Spinal cord (tissue), 9 donors: ENCODE measurements at regions not wholly inside any gene's neighbourhood (a gene's known extent, or its start where the extent isn't known, plus 50 kb on each side); places are given as distances from the start of the nearest gene placed in this dataset.

ENCODE experiments used
- DNase-seq, 6 donors: peaks; one replicate each; pipeline versions ENCODE4 v3.0.0 to v3.0.0-alpha.2; 2013 to 2015; ENCODE audit warnings: low spot score in 6 of 6, low read depth in 4 of 6
- H3K27ac ChIP-seq: one replicate; pipeline ENCODE4 v1.5.1; 2013; ENCODE audit warnings: low read depth, low read length, control low read depth
- H3K27me3 ChIP-seq: one replicate; pipeline ENCODE4 v1.6.1; 2013; ENCODE audit warnings: low read length; ENCODE audit not compliant: control insufficient read depth, insufficient read depth
- H3K36me3 ChIP-seq: one replicate; pipeline ENCODE4 v1.6.1; 2013; ENCODE audit warnings: low read length; ENCODE audit not compliant: control insufficient read depth, insufficient read depth
- H3K4me1 ChIP-seq: one replicate; pipeline ENCODE4 v1.6.1; 2013; ENCODE audit warnings: low read length; ENCODE audit not compliant: control insufficient read depth, insufficient read depth
- H3K4me3 ChIP-seq: one replicate; pipeline ENCODE4 v1.5.1; 2013; ENCODE audit warnings: low read depth, low read length, control low read depth
- H3K9me3 ChIP-seq: one replicate; pipeline ENCODE4 v1.6.1; 2013; ENCODE audit warnings: low read length; ENCODE audit not compliant: control insufficient read depth, insufficient read depth
- WGBS: methylation state at CpG from one replicate; pipeline ENCODE4 v1.1.5; 2013; ENCODE audit warnings: missing lambda C conversion rate; ENCODE audit not compliant: insufficient coverage; 5-methylcytosine and 5-hydroxymethylcytosine counted together
- donor health status: healthy.

GRCh38 chr6:3646616-3647362 lies 104.7 kb downstream of the PXDC1 start:
- Histone ChIP-seq H3K27ac (no peak overlapping the region), H3K27me3 (no peaks in the 10 kb centered on the region), H3K4me3 (no peak overlapping the region), H3K9me3 (no peaks in the 10 kb centered on the region), H3K36me3 (no peaks in the 10 kb centered on the region), H3K4me1 (no peaks in the 10 kb centered on the region)
- DNase-seq, result no peak
- 94% methylated on average over 22 of the region's 27 CpGs for WGBS

DNA sequence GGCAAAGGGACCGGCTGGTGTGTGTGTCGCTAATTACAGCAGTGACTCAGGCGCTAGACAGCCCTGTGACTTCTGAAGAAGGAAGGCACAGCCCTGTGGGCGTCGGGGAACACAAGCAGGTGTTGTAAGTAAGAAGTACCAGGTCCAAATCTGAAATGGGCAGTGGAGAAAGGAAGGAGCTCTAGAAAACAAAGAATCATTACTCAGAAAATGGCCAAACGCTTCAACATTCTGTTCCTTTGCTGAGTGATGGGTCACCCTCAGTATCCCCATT lies 106.8 kb downstream of the PXDC1 start:
- H3K27me3 ChIP-seq, result no peaks in the 10 kb centered on the region
- DNase-seq, result peak in 1 of 6 donors; percentile 45
- H3K4me1 ChIP-seq, result no peaks in the 10 kb centered on the region
- H3K9me3 ChIP-seq, result no peaks in the 10 kb centered on the region
- WGBS, result 25% methylated on average over 5 of the region's 6 CpGs
- H3K27ac ChIP-seq, result no peak overlapping the region
- H3K4me3 ChIP-seq, result no peak overlapping the region
- H3K36me3 ChIP-seq, result no peaks in the 10 kb centered on the region

DNA sequence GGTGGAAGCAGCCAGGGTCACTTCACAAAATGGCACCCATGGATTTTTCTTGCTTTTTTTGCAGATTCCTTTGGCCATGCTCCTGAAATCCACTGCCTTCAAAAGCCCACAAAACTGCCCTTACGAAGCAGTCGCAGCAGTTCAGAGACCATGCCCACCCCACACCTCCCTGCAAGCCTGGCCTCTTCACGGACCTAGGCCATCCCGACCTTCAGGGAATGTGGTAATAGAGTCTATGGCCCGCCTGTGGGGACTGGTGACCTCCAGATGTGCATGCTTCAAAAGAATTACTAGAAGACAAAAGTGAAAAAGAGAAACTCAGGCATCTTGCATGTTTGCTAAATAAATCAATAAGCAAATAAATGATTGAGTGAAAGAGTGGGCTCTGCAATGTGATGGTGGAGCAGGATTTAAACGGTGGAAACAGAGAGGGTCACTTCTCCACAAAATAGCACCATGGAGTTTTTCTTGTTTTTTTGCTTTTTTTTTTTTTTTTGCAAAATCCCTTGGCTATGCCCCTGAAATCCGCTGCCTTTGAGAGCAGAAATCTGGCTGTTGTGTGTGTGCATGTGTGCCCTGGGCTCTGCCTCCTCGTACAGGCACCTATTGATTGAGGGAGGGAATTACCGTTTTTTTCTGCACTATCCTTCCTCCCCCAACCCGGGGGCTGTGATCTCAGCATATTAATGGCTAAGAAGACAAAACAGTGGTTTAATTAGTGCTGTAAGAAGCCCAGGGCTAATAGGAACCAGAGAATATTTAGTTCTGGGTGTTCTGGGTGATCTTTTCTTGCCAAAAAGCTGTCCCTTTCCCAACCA lies 107.4 kb downstream of the PXDC1 start:
- WGBS, result no CpG with 5 or more reads among the region's 10 CpGs
- Histone ChIP-seq H3K4me1 (no peaks in the 10 kb centered on the region), H3K27me3 (no peaks in the 10 kb centered on the region), H3K36me3 (no peaks in the 10 kb centered on the region), H3K4me3 (no peak overlapping the region), H3K27ac (no peak overlapping the region), H3K9me3 (no peaks in the 10 kb centered on the region)
- DNase-seq, result peak in 1 of 6 donors; percentile 82

DNA sequence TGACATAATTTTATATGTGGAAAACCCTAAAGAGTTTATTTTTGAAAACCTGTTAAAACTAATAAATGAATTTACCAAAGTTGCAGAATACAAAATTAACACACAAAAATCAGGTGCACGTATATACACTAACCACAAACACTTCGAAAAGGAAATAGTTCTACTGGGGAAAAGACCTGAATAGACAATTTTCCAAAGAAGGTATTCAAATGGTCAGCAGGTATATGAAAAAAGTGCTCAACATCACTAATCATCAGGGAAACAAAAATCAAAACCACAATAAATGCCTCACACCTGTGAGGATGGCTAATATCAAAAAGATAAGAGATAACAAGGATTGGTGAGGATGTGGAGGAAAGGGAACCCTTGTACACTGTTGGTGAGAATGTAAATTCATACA lies 110.6 kb downstream of the PXDC1 start:
- DNase-seq, result no peak
- no peak overlapping the region for H3K4me3 ChIP-seq
- no peaks in the 10 kb centered on the region for H3K36me3 ChIP-seq
- no peaks in the 10 kb centered on the region for H3K9me3 ChIP-seq
- H3K27ac ChIP-seq, result no peak overlapping the region
- no peaks in the 10 kb centered on the region for H3K4me1 ChIP-seq
- WGBS, result no CpG with 5 or more reads among the region's 2 CpGs
- H3K27me3 ChIP-seq, result no peaks in the 10 kb centered on the region

GRCh38 chr6:3638662-3639061 lies 112.9 kb downstream of the PXDC1 start:
- H3K4me3 ChIP-seq, result no peak overlapping the region

GRCh38 chr6:3636060-3636459 lies 115.5 kb downstream of the PXDC1 start:
- Histone ChIP-seq H3K4me1 (no peaks in the 10 kb centered on the region), H3K9me3 (no peaks in the 10 kb centered on the region), H3K27me3 (no peaks in the 10 kb centered on the region), H3K27ac (no peak overlapping the region), H3K36me3 (no peaks in the 10 kb centered on the region), H3K4me3 (no peak overlapping the region)
- no peak for DNase-seq
- WGBS, result 88% methylated on average over 3 of the region's 8 CpGs

More at GRCh38 chr6:3638662-3639061, 112.9 kb downstream of the PXDC1 start:
- H3K27ac ChIP-seq, result no peak overlapping the region
- H3K27me3 ChIP-seq, result no peaks in the 10 kb centered on the region
- no peaks in the 10 kb centered on the region for H3K4me1 ChIP-seq
- no peaks in the 10 kb centered on the region for H3K9me3 ChIP-seq
- no peaks in the 10 kb centered on the region for H3K36me3 ChIP-seq
- no peak for DNase-seq
- no CpG with 5 or more reads among the region's 4 CpGs for WGBS

DNA sequence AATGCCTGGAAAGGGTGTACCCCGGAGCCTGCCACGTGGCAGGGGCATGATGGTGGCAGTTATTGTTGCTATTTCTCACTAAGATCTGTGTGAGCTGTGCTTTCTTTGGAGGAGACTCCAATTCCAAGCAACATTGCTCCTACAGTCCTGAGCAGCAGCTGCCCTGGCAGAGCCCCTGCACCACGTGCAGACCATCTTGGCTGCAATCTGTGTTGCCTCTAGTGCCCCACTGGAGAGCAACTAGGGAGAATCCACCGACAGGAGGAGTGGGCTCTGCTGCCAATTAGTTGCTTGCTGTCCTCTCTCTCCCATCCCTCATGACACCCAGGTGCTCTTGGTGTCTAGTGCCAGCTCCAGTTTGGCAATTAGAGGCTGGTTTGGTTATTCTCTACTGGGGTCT lies 116.0 kb downstream of the PXDC1 start:
- DNase-seq, result peak in 2 of 6 donors; percentile 58 to 67
- Histone ChIP-seq H3K36me3 (no peaks in the 10 kb centered on the region), H3K4me3 (no peak overlapping the region), H3K4me1 (no peaks in the 10 kb centered on the region), H3K27ac (no peak overlapping the region), H3K27me3 (no peaks in the 10 kb centered on the region), H3K9me3 (no peaks in the 10 kb centered on the region)
- WGBS, result 36% methylated on average over 4 of the region's 4 CpGs

DNA sequence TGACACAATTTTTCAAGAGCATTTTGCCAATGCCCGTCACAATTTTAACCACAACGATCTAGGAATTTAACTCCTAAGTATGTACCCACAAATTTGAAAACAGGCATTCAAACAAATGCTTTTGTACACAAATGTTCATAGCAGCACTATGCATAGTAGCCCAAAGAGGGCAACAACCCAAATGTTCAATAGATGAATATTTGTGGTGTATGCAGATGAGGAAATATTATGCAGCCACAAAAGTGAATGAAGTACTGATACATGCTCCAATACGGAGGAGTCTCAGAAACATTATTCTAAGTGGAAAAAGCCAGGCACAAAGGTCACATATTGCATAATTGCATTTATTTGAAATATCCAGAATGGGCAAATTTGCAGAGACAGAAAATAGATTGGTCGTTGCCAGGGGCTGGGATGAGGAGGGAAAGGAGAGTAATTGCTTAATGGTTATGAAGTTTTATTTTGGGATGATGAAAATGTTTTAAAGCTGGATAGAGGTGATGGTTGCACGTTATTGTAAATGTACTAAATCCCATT lies 117.2 kb downstream of the PXDC1 start:
- no peak for DNase-seq
- H3K9me3 ChIP-seq, result no peaks in the 10 kb centered on the region
- H3K27me3 ChIP-seq, result no peaks in the 10 kb centered on the region
- no peaks in the 10 kb centered on the region for H3K36me3 ChIP-seq
- no peak overlapping the region for H3K27ac ChIP-seq
- H3K4me1 ChIP-seq, result no peaks in the 10 kb centered on the region
- no peak overlapping the region for H3K4me3 ChIP-seq
- WGBS, result 96% methylated on average over 3 of the region's 5 CpGs

DNA sequence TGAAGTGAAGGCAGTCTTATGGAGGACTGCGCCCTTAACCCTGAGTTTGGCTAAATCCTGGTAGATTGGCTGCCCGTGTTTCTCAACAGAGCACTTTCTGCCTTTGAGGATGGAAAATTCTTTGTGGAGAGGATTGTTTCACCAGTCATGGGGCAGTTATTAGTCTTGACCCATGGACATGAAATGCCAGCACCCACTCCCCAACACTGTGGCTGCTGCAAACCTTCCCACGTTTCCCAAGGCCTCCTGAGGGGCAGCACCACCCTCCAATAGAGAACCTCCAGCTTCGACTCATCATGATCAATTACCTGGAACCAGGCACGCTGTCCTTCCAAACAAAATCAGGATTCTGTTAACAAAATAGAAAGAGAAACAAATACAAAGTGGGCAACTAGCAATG lies 117.8 kb downstream of the PXDC1 start:
- 63% methylated on average over 1 of the region's 5 CpGs for WGBS

GRCh38 chr6:3631877-3632276 lies 119.6 kb downstream of the PXDC1 start:
- Histone ChIP-seq H3K27ac (no peak overlapping the region), H3K4me3 (no peak overlapping the region), H3K9me3 (no peaks in the 10 kb centered on the region), H3K4me1 (no peaks in the 10 kb centered on the region), H3K27me3 (peaks cover 2% of the 10 kb centered on the region), H3K36me3 (no peaks in the 10 kb centered on the region)
- WGBS, result 100% methylated on average over 2 of the region's 7 CpGs
- DNase-seq, result no peak

More for the DNA sequence above, 117.8 kb downstream of the PXDC1 start:
- H3K9me3 ChIP-seq, result no peaks in the 10 kb centered on the region
- H3K4me3 ChIP-seq, result no peak overlapping the region
- no peaks in the 10 kb centered on the region for H3K27me3 ChIP-seq
- DNase-seq, result no peak
- H3K36me3 ChIP-seq, result no peaks in the 10 kb centered on the region
- H3K27ac ChIP-seq, result no peak overlapping the region
- no peaks in the 10 kb centered on the region for H3K4me1 ChIP-seq
